HEK293 (cell line): ENCODE measurements at regions not wholly inside any gene's neighbourhood (a gene's known extent, or its start where the extent isn't known, plus 50 kb on each side); places are given as distances from the start of the nearest gene placed in this dataset.

ENCODE experiments used
- CTCF ChIA-PET: fragments of 350-600 bp; formaldehyde crosslinking; extraction: SDS; loops from one replicate; lab custom pipeline; 2021; ENCODE audit warnings: antibody characterized with exemption; lab: Yijun Ruan, JAX
- POLR2A ChIA-PET: fragments of 300-600 bp; formaldehyde crosslinking; extraction: SDS; loops from one replicate; lab custom pipeline; 2020; ENCODE audit warnings: antibody characterized with exemption, inconsistent platforms; lab: Yijun Ruan, JAX
- H3K27ac ChIP-seq: fragments of 200-500 bp; sonication (Bioruptor generic); 2 replicates; pipeline ENCODE4 v1.5.1; 2014; ENCODE audit warnings: low read depth, low read length, control low read depth, inconsistent platforms; ENCODE audit errors: extremely low read depth
- H3K36me3 ChIP-seq, 2 experiments: fragments of 200-500 bp in 1 of 2; sonication (Bioruptor generic) in 1 of 2; 1 replicate in 1 of 2; 2 replicates in 1 of 2; pipeline ENCODE4 v1.5.1; 2014 to 2017; ENCODE audit warnings: inconsistent platforms in 2 of 2, low read length in 2 of 2; ENCODE audit not compliant: control insufficient read depth in 2 of 2, insufficient read depth in 1 of 2
- H3K4me1 ChIP-seq: fragments of 200-500 bp; sonication (Bioruptor generic); 2 replicates; pipeline ENCODE4 v1.5.1; 2014; ENCODE audit warnings: mild to moderate bottlenecking, low read length, inconsistent platforms; ENCODE audit not compliant: control insufficient read depth, insufficient read depth
- H3K4me3 ChIP-seq: 2 replicates; pipeline ENCODE4 v1.5.1; 2011; ENCODE audit warnings: low read depth, mild to moderate bottlenecking, control low read depth, low read length, moderate library complexity
- H3K9me3 ChIP-seq: fragments of 200-500 bp; sonication (Bioruptor generic); 2 replicates; pipeline ENCODE4 v1.5.1; 2014; ENCODE audit warnings: low read depth, low read length, inconsistent platforms; ENCODE audit not compliant: control insufficient read depth, insufficient read depth
- EGR2 ChIP-seq: fragments of 450-650 bp; formaldehyde crosslinking; IDR thresholded peaks from 2 replicates; pipeline ENCODE4 v1.5.1; 2016; ENCODE audit warnings: low read depth, missing biosample characterization, missing genetic modification characterization
- GLIS2 ChIP-seq: fragments of 450-650 bp; formaldehyde crosslinking; IDR thresholded peaks from 2 replicates; pipeline ENCODE4 v1.5.1; 2016; ENCODE audit warnings: missing biosample characterization, missing genetic modification characterization
- SCRT1 ChIP-seq: fragments of 450-650 bp; formaldehyde crosslinking; IDR thresholded peaks from 2 replicates; pipeline ENCODE4 v1.5.1; 2016; ENCODE audit warnings: missing biosample characterization, missing genetic modification characterization, borderline replicate concordance
- ZNF132 ChIP-seq: fragments of 450-650 bp; formaldehyde crosslinking; IDR thresholded peaks from 2 replicates; pipeline ENCODE4 v1.5.1; 2017; ENCODE audit warnings: missing biosample characterization, missing genetic modification characterization, borderline replicate concordance
- ZNF19 ChIP-seq: fragments of 450-650 bp; formaldehyde crosslinking; IDR thresholded peaks from 2 replicates; pipeline ENCODE4; 2016; ENCODE audit warnings: missing biosample characterization, missing genetic modification characterization, low read depth
- ZNF248 ChIP-seq: fragments of 450-650 bp; formaldehyde crosslinking; IDR thresholded peaks from 2 replicates; pipeline ENCODE4 v1.5.1; 2017; ENCODE audit warnings: missing biosample characterization, missing genetic modification characterization
- ZNF274 ChIP-seq, 2 experiments: fragments of 200-500 bp in 1 of 2; fragments of 450-650 bp in 1 of 2; sonication (Bioruptor generic) in 1 of 2; formaldehyde crosslinking in 1 of 2; IDR thresholded peaks; 2 replicates each; pipeline versions ENCODE4 v1.5.1 to v1.6.1; 2014 to 2016; ENCODE audit warnings: borderline replicate concordance in 1 of 2, inconsistent platforms in 1 of 2, low read length in 1 of 2, missing biosample characterization in 1 of 2, missing genetic modification characterization in 1 of 2
- ZNF311 ChIP-seq: fragments of 450-650 bp; formaldehyde crosslinking; IDR thresholded peaks from 2 replicates; pipeline ENCODE4 v1.5.1; 2017; ENCODE audit warnings: missing biosample characterization, missing genetic modification characterization, borderline replicate concordance
- ZNF341 ChIP-seq: fragments of 450-650 bp; formaldehyde crosslinking; IDR thresholded peaks from 2 replicates; pipeline ENCODE4; 2016; ENCODE audit warnings: low read depth, missing biosample characterization, missing genetic modification characterization
- ZNF433 ChIP-seq: fragments of 450-650 bp; formaldehyde crosslinking; IDR thresholded peaks from 2 replicates; pipeline ENCODE4 v1.5.1; 2016; ENCODE audit warnings: missing biosample characterization, missing genetic modification characterization, low read depth
- ZNF561 ChIP-seq: fragments of 450-650 bp; IDR thresholded peaks from 2 replicates; pipeline ENCODE4 v1.5.1; 2018; ENCODE audit warnings: missing biosample characterization, missing genetic modification characterization, borderline replicate concordance
- ZNF792 ChIP-seq: fragments of 450-650 bp; formaldehyde crosslinking; IDR thresholded peaks from 2 replicates; pipeline ENCODE4 v1.5.1; 2016; ENCODE audit warnings: missing biosample characterization, missing genetic modification characterization
- TF ChIP-seq, protein P1 (sequence below): fragments of 450-650 bp; formaldehyde crosslinking; IDR thresholded peaks from 2 replicates; pipeline ENCODE4 v1.5.1; 2016; ENCODE audit warnings: missing biosample characterization, missing genetic modification characterization, borderline replicate concordance
- TF ChIP-seq, protein P2 (sequence below): fragments of 450-650 bp; formaldehyde crosslinking; IDR thresholded peaks from 2 replicates; pipeline ENCODE4 v1.5.1; 2016; ENCODE audit warnings: missing biosample characterization, missing genetic modification characterization
- TF ChIP-seq, protein P3 (sequence below): fragments of 450-650 bp; formaldehyde crosslinking; IDR thresholded peaks from 2 replicates; pipeline ENCODE4 v1.5.1; 2016; ENCODE audit warnings: missing biosample characterization, missing genetic modification characterization
- TF ChIP-seq, protein P4 (sequence below): fragments of 450-650 bp; formaldehyde crosslinking; IDR thresholded peaks from 2 replicates; pipeline ENCODE4 v1.5.1; 2016; ENCODE audit warnings: missing biosample characterization, missing genetic modification characterization
- TF ChIP-seq, protein P5 (sequence below): fragments of 450-650 bp; formaldehyde crosslinking; IDR thresholded peaks from 2 replicates; pipeline ENCODE4 v1.5.1; 2017; ENCODE audit warnings: missing biosample characterization, mild to moderate bottlenecking, missing genetic modification characterization, moderate library complexity
- TF ChIP-seq, protein P6 (sequence below): fragments of 450-650 bp; formaldehyde crosslinking; IDR thresholded peaks from 2 replicates; pipeline ENCODE4 v1.5.1; 2016; ENCODE audit warnings: missing biosample characterization, missing genetic modification characterization, low read depth

DNA sequence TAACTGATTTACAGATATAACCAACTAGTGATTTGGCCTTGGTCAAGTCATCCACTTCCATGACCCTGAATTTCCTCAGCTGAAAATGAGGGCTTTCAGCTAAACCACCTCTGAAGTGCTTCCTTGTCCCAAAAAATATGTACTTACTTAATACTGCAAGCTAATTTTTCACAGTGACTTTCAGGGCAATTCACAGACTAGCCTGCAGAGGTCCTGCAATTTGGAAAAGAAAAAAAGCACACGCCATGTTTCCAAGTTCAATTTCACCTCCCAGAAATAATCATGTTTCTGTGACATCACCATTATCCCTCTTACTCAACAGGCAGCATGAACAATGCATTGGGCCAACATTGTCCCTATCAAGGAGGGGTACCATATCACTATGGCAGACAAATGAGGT, 218.2 kb downstream of the SHOX2 start (continued):
- TF ChIP-seq, protein P1, sequence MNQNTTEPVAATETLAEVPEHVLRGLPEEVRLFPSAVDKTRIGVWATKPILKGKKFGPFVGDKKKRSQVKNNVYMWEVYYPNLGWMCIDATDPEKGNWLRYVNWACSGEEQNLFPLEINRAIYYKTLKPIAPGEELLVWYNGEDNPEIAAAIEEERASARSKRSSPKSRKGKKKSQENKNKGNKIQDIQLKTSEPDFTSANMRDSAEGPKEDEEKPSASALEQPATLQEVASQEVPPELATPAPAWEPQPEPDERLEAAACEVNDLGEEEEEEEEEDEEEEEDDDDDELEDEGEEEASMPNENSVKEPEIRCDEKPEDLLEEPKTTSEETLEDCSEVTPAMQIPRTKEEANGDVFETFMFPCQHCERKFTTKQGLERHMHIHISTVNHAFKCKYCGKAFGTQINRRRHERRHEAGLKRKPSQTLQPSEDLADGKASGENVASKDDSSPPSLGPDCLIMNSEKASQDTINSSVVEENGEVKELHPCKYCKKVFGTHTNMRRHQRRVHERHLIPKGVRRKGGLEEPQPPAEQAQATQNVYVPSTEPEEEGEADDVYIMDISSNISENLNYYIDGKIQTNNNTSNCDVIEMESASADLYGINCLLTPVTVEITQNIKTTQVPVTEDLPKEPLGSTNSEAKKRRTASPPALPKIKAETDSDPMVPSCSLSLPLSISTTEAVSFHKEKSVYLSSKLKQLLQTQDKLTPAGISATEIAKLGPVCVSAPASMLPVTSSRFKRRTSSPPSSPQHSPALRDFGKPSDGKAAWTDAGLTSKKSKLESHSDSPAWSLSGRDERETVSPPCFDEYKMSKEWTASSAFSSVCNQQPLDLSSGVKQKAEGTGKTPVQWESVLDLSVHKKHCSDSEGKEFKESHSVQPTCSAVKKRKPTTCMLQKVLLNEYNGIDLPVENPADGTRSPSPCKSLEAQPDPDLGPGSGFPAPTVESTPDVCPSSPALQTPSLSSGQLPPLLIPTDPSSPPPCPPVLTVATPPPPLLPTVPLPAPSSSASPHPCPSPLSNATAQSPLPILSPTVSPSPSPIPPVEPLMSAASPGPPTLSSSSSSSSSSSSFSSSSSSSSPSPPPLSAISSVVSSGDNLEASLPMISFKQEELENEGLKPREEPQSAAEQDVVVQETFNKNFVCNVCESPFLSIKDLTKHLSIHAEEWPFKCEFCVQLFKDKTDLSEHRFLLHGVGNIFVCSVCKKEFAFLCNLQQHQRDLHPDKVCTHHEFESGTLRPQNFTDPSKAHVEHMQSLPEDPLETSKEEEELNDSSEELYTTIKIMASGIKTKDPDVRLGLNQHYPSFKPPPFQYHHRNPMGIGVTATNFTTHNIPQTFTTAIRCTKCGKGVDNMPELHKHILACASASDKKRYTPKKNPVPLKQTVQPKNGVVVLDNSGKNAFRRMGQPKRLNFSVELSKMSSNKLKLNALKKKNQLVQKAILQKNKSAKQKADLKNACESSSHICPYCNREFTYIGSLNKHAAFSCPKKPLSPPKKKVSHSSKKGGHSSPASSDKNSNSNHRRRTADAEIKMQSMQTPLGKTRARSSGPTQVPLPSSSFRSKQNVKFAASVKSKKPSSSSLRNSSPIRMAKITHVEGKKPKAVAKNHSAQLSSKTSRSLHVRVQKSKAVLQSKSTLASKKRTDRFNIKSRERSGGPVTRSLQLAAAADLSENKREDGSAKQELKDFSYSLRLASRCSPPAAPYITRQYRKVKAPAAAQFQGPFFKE (tag by site-specific recombination) = no peak
- TF ChIP-seq, protein P2, sequence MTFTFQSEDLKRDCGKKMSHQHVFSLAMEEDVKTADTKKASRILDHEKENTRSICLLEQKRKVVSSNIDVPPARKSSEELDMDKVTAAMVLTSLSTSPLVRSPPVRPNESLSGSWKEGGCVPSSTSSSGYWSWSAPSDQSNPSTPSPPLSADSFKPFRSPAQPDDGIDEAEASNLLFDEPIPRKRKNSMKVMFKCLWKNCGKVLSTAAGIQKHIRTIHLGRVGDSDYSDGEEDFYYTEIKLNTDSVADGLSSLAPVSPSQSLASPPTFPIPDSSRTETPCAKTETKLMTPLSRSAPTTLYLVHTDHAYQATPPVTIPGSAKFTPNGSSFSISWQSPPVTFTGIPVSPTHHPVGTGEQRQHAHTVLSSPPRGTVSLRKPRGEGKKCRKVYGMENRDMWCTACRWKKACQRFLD (tag by site-specific recombination) = no peak
- TF ChIP-seq ZNF274 (IDR thresholded peaks at IDR 0.05; ENCODE audit: low read length) = no peak
- TF ChIP-seq ZNF274 (tag by site-specific recombination; IDR thresholded peaks at IDR 0.05; ENCODE audit: borderline replicate concordance) = no peak
- TF ChIP-seq, protein P3, sequence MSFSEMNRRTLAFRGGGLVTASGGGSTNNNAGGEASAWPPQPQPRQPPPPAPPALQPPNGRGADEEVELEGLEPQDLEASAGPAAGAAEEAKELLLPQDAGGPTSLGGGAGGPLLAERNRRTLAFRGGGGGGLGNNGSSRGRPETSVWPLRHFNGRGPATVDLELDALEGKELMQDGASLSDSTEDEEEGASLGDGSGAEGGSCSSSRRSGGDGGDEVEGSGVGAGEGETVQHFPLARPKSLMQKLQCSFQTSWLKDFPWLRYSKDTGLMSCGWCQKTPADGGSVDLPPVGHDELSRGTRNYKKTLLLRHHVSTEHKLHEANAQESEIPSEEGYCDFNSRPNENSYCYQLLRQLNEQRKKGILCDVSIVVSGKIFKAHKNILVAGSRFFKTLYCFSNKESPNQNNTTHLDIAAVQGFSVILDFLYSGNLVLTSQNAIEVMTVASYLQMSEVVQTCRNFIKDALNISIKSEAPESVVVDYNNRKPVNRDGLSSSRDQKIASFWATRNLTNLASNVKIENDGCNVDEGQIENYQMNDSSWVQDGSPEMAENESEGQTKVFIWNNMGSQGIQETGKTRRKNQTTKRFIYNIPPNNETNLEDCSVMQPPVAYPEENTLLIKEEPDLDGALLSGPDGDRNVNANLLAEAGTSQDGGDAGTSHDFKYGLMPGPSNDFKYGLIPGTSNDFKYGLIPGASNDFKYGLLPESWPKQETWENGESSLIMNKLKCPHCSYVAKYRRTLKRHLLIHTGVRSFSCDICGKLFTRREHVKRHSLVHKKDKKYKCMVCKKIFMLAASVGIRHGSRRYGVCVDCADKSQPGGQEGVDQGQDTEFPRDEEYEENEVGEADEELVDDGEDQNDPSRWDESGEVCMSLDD (tag by site-specific recombination) = no peak
- TF ChIP-seq ZNF19 = no peak
- TF ChIP-seq, protein P4, sequence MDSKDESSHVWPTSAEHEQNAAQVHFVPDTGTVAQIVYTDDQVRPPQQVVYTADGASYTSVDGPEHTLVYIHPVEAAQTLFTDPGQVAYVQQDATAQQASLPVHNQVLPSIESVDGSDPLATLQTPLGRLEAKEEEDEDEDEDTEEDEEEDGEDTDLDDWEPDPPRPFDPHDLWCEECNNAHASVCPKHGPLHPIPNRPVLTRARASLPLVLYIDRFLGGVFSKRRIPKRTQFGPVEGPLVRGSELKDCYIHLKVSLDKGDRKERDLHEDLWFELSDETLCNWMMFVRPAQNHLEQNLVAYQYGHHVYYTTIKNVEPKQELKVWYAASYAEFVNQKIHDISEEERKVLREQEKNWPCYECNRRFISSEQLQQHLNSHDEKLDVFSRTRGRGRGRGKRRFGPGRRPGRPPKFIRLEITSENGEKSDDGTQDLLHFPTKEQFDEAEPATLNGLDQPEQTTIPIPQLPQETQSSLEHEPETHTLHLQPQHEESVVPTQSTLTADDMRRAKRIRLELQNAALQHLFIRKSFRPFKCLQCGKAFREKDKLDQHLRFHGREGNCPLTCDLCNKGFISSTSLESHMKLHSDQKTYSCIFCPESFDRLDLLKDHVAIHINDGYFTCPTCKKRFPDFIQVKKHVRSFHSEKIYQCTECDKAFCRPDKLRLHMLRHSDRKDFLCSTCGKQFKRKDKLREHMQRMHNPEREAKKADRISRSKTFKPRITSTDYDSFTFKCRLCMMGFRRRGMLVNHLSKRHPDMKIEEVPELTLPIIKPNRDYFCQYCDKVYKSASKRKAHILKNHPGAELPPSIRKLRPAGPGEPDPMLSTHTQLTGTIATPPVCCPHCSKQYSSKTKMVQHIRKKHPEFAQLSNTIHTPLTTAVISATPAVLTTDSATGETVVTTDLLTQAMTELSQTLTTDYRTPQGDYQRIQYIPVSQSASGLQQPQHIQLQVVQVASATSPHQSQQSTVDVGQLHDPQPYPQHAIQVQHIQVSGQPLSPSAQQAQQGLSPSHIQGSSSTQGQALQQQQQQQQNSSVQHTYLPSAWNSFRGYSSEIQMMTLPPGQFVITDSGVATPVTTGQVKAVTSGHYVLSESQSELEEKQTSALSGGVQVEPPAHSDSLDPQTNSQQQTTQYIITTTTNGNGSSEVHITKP = no peak

DNA sequence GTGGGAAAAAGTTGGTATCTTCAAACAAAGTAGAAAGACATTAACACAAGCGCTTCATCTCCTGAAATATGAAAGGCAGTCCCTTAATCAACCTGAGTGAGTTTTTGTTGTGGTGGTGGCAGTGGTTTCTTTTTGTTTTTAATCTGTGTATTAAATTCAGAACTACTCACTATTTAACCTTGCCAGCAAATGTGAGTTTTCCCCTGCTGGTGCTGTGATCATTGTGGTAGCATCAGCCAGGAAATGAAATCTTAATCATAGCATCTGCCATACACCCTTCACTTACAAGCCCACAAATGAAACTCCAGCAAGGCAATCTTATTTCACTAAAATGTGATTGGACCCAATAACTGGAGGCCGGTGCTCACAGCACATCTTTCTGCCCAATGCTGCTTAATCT, 229.7 kb downstream of the SHOX2 start:
- no peaks in the 10 kb centered on the region for H3K9me3 ChIP-seq
- POLR2A ChIA-PET = no interaction called here
- TF ChIP-seq ZNF311 (tag by site-specific recombination) (no peak), ZNF248 (tag by site-specific recombination) (no peak), ZNF341 (tag by site-specific recombination) (no peak), ZNF433 (no peak), ZNF561 (tag by site-specific recombination) (no peak), EGR2 (no peak), GLIS2 (tag by site-specific recombination) (no peak), ZNF132 (tag by site-specific recombination) (no peak), SCRT1 (tag by site-specific recombination) (no peak), ZNF792 (tag by site-specific recombination) (no peak)
- TF ChIP-seq, protein P5, sequence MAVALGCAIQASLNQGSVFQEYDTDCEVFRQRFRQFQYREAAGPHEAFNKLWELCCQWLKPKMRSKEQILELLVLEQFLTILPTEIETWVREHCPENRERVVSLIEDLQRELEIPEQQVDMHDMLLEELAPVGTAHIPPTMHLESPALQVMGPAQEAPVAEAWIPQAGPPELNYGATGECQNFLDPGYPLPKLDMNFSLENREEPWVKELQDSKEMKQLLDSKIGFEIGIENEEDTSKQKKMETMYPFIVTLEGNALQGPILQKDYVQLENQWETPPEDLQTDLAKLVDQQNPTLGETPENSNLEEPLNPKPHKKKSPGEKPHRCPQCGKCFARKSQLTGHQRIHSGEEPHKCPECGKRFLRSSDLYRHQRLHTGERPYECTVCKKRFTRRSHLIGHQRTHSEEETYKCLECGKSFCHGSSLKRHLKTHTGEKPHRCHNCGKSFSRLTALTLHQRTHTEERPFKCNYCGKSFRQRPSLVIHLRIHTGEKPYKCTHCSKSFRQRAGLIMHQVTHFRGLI (tag by site-specific recombination) = no peak
- TF ChIP-seq, protein P6, sequence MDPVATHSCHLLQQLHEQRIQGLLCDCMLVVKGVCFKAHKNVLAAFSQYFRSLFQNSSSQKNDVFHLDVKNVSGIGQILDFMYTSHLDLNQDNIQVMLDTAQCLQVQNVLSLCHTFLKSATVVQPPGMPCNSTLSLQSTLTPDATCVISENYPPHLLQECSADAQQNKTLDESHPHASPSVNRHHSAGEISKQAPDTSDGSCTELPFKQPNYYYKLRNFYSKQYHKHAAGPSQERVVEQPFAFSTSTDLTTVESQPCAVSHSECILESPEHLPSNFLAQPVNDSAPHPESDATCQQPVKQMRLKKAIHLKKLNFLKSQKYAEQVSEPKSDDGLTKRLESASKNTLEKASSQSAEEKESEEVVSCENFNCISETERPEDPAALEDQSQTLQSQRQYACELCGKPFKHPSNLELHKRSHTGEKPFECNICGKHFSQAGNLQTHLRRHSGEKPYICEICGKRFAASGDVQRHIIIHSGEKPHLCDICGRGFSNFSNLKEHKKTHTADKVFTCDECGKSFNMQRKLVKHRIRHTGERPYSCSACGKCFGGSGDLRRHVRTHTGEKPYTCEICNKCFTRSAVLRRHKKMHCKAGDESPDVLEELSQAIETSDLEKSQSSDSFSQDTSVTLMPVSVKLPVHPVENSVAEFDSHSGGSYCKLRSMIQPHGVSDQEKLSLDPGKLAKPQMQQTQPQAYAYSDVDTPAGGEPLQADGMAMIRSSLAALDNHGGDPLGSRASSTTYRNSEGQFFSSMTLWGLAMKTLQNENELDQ (tag by site-specific recombination) = no peak

More for the DNA sequence above, 229.7 kb downstream of the SHOX2 start:
- no peaks in the 10 kb centered on the region for H3K36me3 ChIP-seq
- no peak overlapping the region for H3K4me3 ChIP-seq
- no peak overlapping the region for H3K27ac ChIP-seq
- no peaks in the 10 kb centered on the region for H3K4me1 ChIP-seq
- CTCF ChIA-PET = no interaction called here
